RWPE2 (cell line): ENCODE measurements at regions not wholly inside any gene's neighbourhood (a gene's known extent, or its start where the extent isn't known, plus 50 kb on each side); places are given as distances from the start of the nearest gene placed in this dataset.

Experiments used
- ATAC-seq: fragments of 200-7000 bp; cut with Tn5 transposase; 3 replicates; pipeline ENCODE4 v1.9.1; 2021; ENCODE audit warnings: low read depth
- DNase-seq: peaks from one replicate; pipeline ENCODE4 v3.0.0-alpha.2; 2020; ENCODE audit warnings: low spot score
- H3K27ac ChIP-seq: fragments of 450-650 bp; 2 replicates; pipeline ENCODE4 v1.5.1; 2017; ENCODE audit warnings: mild to moderate bottlenecking; ENCODE audit not compliant: poor library complexity, severe bottlenecking
- H3K27me3 ChIP-seq: fragments of 250-450 bp; sonication (Bioruptor Pico); 2 replicates; pipeline ENCODE4 v1.5.1; 2021; ENCODE audit warnings: mild to moderate bottlenecking, moderate library complexity; ENCODE audit not compliant: insufficient read depth, poor library complexity, severe bottlenecking
- H3K36me3 ChIP-seq: fragments of 250-450 bp; sonication (Bioruptor Pico); 2 replicates; pipeline ENCODE4 v1.5.1; 2020; ENCODE audit warnings: low read depth, mild to moderate bottlenecking, moderate library complexity
- H3K4me1 ChIP-seq: fragments of 250-450 bp; sonication (Bioruptor Pico); 2 replicates; pipeline ENCODE4 v1.5.1; 2021; ENCODE audit warnings: mild to moderate bottlenecking, moderate library complexity; ENCODE audit not compliant: insufficient read depth, poor library complexity, severe bottlenecking
- H3K4me3 ChIP-seq: fragments of 250-450 bp; sonication (Bioruptor Pico); 2 replicates; pipeline ENCODE4 v1.5.1; 2021; ENCODE audit warnings: mild to moderate bottlenecking, moderate library complexity; ENCODE audit not compliant: severe bottlenecking
- H3K9me3 ChIP-seq: fragments of 250-450 bp; sonication (Bioruptor Pico); 2 replicates; pipeline ENCODE4 v1.5.1; 2021; ENCODE audit warnings: mild to moderate bottlenecking, moderate library complexity; ENCODE audit not compliant: severe bottlenecking
- TF ChIP-seq, protein P1 (sequence below): fragments of 450-650 bp; IDR thresholded peaks from one replicate; pipeline ENCODE4 v1.5.1; 2017; ENCODE audit warnings: mild to moderate bottlenecking, moderate library complexity; ENCODE audit not compliant: poor library complexity, severe bottlenecking

GRCh38 chr1:30522031-30523004 lies 201.1 kb downstream of the MATN1 start:
- peak overlapping the region; percentile 59 for H3K27ac ChIP-seq
- no peaks in the 10 kb centered on the region for H3K27me3 ChIP-seq
- peak; percentile 30 for DNase-seq
- H3K4me1 ChIP-seq = peaks cover 22% of the 10 kb centered on the region
- no peaks in the 10 kb centered on the region for H3K36me3 ChIP-seq
- TF ChIP-seq, protein P1, sequence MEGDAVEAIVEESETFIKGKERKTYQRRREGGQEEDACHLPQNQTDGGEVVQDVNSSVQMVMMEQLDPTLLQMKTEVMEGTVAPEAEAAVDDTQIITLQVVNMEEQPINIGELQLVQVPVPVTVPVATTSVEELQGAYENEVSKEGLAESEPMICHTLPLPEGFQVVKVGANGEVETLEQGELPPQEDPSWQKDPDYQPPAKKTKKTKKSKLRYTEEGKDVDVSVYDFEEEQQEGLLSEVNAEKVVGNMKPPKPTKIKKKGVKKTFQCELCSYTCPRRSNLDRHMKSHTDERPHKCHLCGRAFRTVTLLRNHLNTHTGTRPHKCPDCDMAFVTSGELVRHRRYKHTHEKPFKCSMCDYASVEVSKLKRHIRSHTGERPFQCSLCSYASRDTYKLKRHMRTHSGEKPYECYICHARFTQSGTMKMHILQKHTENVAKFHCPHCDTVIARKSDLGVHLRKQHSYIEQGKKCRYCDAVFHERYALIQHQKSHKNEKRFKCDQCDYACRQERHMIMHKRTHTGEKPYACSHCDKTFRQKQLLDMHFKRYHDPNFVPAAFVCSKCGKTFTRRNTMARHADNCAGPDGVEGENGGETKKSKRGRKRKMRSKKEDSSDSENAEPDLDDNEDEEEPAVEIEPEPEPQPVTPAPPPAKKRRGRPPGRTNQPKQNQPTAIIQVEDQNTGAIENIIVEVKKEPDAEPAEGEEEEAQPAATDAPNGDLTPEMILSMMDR = no peak
- H3K4me3 ChIP-seq = no peak overlapping the region
- no peaks in the 10 kb centered on the region for H3K9me3 ChIP-seq
- ATAC-seq = no peak

GRCh38 chr1:30521261-30521865 lies 202.0 kb downstream of the MATN1 start:
- Histone ChIP-seq H3K27me3 (no peaks in the 10 kb centered on the region), H3K4me1 (peaks cover 22% of the 10 kb centered on the region), H3K4me3 (no peak overlapping the region), H3K36me3 (no peaks in the 10 kb centered on the region), H3K9me3 (no peaks in the 10 kb centered on the region), H3K27ac (no peak overlapping the region)
- TF ChIP-seq, protein P1 = no peak
- ATAC-seq (no peak), DNase-seq (peak; percentile 15)

DNA sequence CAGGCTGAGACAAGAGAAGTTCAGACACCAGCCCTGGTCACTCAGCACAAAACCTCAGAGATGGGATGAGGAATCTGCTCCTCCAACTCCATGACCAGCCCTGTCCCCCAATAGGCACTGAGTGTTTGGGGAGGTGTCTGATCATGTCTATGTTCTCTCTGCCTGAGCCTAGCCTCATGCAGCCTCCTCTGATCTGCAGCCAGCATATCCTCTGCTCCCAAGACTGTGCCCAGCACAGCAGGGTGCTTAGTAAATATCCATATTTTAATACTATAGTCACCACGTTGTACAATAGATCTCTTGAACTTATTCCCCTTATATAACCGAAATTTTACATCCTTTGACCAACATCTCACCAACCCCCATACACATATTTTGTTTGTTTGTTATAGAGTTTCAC lies 202.9 kb downstream of the MATN1 start:
- Histone ChIP-seq H3K36me3 (no peaks in the 10 kb centered on the region), H3K27ac (no peak overlapping the region), H3K4me1 (peaks cover 13% of the 10 kb centered on the region), H3K27me3 (no peaks in the 10 kb centered on the region), H3K4me3 (no peak overlapping the region), H3K9me3 (no peaks in the 10 kb centered on the region)
- ATAC-seq (no peak), DNase-seq (peak; percentile 17)
- TF ChIP-seq, protein P1 = no peak

GRCh38 chr1:30519201-30519763 lies 204.1 kb downstream of the MATN1 start:
- Histone ChIP-seq H3K27me3 (no peaks in the 10 kb centered on the region), H3K4me3 (no peak overlapping the region), H3K4me1 (peaks cover 11% of the 10 kb centered on the region), H3K36me3 (no peaks in the 10 kb centered on the region), H3K9me3 (no peaks in the 10 kb centered on the region), H3K27ac (no peak overlapping the region)
- TF ChIP-seq, protein P1 = no peak
- ATAC-seq (no peak), DNase-seq (no peak)
